IMR-90 (cell line): ENCODE measurements at regions not wholly inside any gene's neighbourhood (a gene's known extent, or its start where the extent isn't known, plus 50 kb on each side); places are given as distances from the start of the nearest gene placed in this dataset.
"Not testable (repeated sequence)": the region's sequence is repeated elsewhere in the genome, so short reads cannot be mapped to it uniquely, and the experiment has no call there.

Source experiments
- ATAC-seq: fragments of 200-7000 bp; cut with Tn5 transposase; 2 replicates; pipeline ENCODE4 v1.9.1; 2020; ENCODE audit warnings: low read depth, mild to moderate bottlenecking, moderate library complexity
- BruUV-seq: library from RNA; stranded (reverse); fragments of 400-500 nt; replicated peaks from 2 replicates; lab custom pipeline; 2021; lab: Mats Ljungman, UMichigan
- CTCF ChIA-PET: fragments of 300-600 bp; formaldehyde crosslinking; extraction: SDS; loops from one replicate; lab custom pipeline; 2021; ENCODE audit warnings: antibody characterized with exemption; lab: Yijun Ruan, JAX
- POLR2A ChIA-PET: fragments of 300-600 bp; sonication (Branson Sonifier 250); formaldehyde crosslinking; loops from one replicate; lab custom pipeline; 2022; ENCODE audit warnings: antibody characterized with exemption; ENCODE audit not compliant: unreplicated experiment; lab: Charles Lee
- DNase-seq: peaks from one replicate; pipeline ENCODE4 v3.0.0; 2013
- H2AFZ ChIP-seq: replicated peaks from 2 replicates; pipeline ENCODE3; 2013; ENCODE audit warnings: low read length, mild to moderate bottlenecking; ENCODE audit not compliant: poor library complexity
- H2AK5ac ChIP-seq: 2 replicates; pipeline ENCODE4 v1.6.1; 2013; ENCODE audit warnings: low read depth, low read length, inconsistent platforms
- H2AK9ac ChIP-seq: replicated peaks from 2 replicates; pipeline ENCODE3; 2013; ENCODE audit warnings: mild to moderate bottlenecking, low read depth, low read length, moderate library complexity; ENCODE audit not compliant: poor library complexity
- H2BK120ac ChIP-seq: 2 replicates; pipeline ENCODE4 v1.6.1; 2013; ENCODE audit warnings: low read depth, low read length, inconsistent platforms
- H2BK15ac ChIP-seq: 3 replicates; pipeline ENCODE4 v1.6.1; 2013; ENCODE audit warnings: low read depth, low read length, inconsistent platforms
- H2BK20ac ChIP-seq: 2 replicates; pipeline ENCODE4 v1.6.1; 2013; ENCODE audit warnings: low read depth, mild to moderate bottlenecking, inconsistent platforms, low read length, moderate library complexity
- H2BK5ac ChIP-seq: 2 replicates; pipeline ENCODE4 v1.6.1; 2013; ENCODE audit warnings: mild to moderate bottlenecking, low read depth, low read length, inconsistent platforms; ENCODE audit not compliant: poor library complexity, severe bottlenecking
- H3K14ac ChIP-seq: replicated peaks from 2 replicates; pipeline ENCODE4 v1.6.1; 2013; ENCODE audit warnings: low read depth, low read length, inconsistent platforms
- H3K18ac ChIP-seq: 2 replicates; pipeline ENCODE4 v1.6.1; 2013; ENCODE audit warnings: low read depth, low read length, control low read depth
- H3K23ac ChIP-seq: 2 replicates; pipeline ENCODE4 v1.6.1; 2013; ENCODE audit warnings: low read depth, low read length, inconsistent platforms
- H3K27ac ChIP-seq: 2 replicates; pipeline ENCODE4 v1.5.1; 2013; ENCODE audit warnings: mild to moderate bottlenecking, control low read depth, low read length; ENCODE audit not compliant: insufficient read depth
- H3K27me3 ChIP-seq: 2 replicates; pipeline ENCODE4 v1.6.1; 2013; ENCODE audit warnings: low read length; ENCODE audit not compliant: control insufficient read depth, insufficient read depth
- H3K36me3 ChIP-seq: 2 replicates; pipeline ENCODE4 v1.6.1; 2013; ENCODE audit warnings: low read length, mixed read lengths; ENCODE audit not compliant: control insufficient read depth, insufficient read depth
- H3K4ac ChIP-seq: 2 replicates; pipeline ENCODE4 v1.6.1; 2013; ENCODE audit warnings: low read depth, low read length, inconsistent platforms
- H3K4me1 ChIP-seq: 2 replicates; pipeline ENCODE4 v1.6.1; 2013; ENCODE audit warnings: low read length, mixed read lengths; ENCODE audit not compliant: control insufficient read depth, insufficient read depth
- H3K4me2 ChIP-seq: 2 replicates; pipeline ENCODE4 v1.6.1; 2013; ENCODE audit warnings: low read depth, mild to moderate bottlenecking, control low read depth, low read length, moderate library complexity
- H3K4me3 ChIP-seq: 2 replicates; pipeline ENCODE4 v1.5.1; 2013; ENCODE audit warnings: low read depth, mild to moderate bottlenecking, control low read depth, low read length, moderate library complexity; ENCODE audit not compliant: insufficient read depth
- H3K56ac ChIP-seq: 2 replicates; pipeline ENCODE4 v1.6.1; 2013; ENCODE audit warnings: low read length, inconsistent platforms; ENCODE audit not compliant: insufficient read depth; ENCODE audit errors: extremely low read depth
- H3K79me1 ChIP-seq, 2 experiments: 2 replicates each; pipeline ENCODE4 v1.6.1; 2013; ENCODE audit warnings: low read length in 2 of 2, inconsistent platforms in 1 of 2, low read depth in 1 of 2
- H3K9ac ChIP-seq: 2 replicates; pipeline ENCODE4 v1.6.1; 2013; ENCODE audit warnings: low read depth, low read length, control low read depth
- H3K9me1 ChIP-seq: 2 replicates; pipeline ENCODE4 v1.6.1; 2013; ENCODE audit warnings: low read length, inconsistent platforms; ENCODE audit not compliant: insufficient read depth
- H3K9me3 ChIP-seq: 2 replicates; pipeline ENCODE4 v1.6.1; 2013; ENCODE audit warnings: low read length; ENCODE audit not compliant: control insufficient read depth, insufficient read depth
- H4K20me1 ChIP-seq: 2 replicates; pipeline ENCODE4 v1.6.1; 2013; ENCODE audit warnings: low read length, inconsistent platforms; ENCODE audit not compliant: insufficient read depth
- H4K5ac ChIP-seq: 2 replicates; pipeline ENCODE4 v1.6.1; 2013; ENCODE audit warnings: mild to moderate bottlenecking, low read depth, low read length, control low read depth
- H4K8ac ChIP-seq, 2 experiments: 2 replicates each; pipeline ENCODE4 v1.6.1; 2013; ENCODE audit warnings: low read depth in 2 of 2, low read length in 2 of 2, control low read depth in 1 of 2, inconsistent platforms in 1 of 2
- H4K91ac ChIP-seq: 2 replicates; pipeline ENCODE4 v1.6.1; 2013; ENCODE audit warnings: low read depth, low read length, inconsistent platforms; ENCODE audit not compliant: insufficient read depth
- WGBS, 2 experiments: methylation state at CpG; one replicate each; pipeline versions ENCODE4 v1.1.5 to v1.1.7; 2013; ENCODE audit warnings: missing lambda C conversion rate in 2 of 2; ENCODE audit not compliant: insufficient read length in 1 of 2; ENCODE audit errors: extremely low coverage in 2 of 2; 5-methylcytosine and 5-hydroxymethylcytosine counted together
- dilution Hi-C: fragments of 300-500 bp; cut with HindIII; formaldehyde crosslinking; loops from one replicate; pipeline ENCODE4 v1.14.3; 2018; ENCODE audit warnings: low sequenced_read_pairs; ENCODE audit not compliant: unreplicated experiment
- in situ Hi-C: fragments of 300-500 bp; cut with MboI; formaldehyde crosslinking; loops from 3 replicates; pipeline ENCODE4 v1.14.3; 2019; ENCODE audit warnings: low sequenced_read_pairs, inconsistent platforms, mixed read lengths
- intact Hi-C: fragments of 100-400 bp; cut with micrococcal nuclease; formaldehyde crosslinking; loops from 2 replicates; pipeline ENCODE4 v1.10.0; 2022

DNA sequence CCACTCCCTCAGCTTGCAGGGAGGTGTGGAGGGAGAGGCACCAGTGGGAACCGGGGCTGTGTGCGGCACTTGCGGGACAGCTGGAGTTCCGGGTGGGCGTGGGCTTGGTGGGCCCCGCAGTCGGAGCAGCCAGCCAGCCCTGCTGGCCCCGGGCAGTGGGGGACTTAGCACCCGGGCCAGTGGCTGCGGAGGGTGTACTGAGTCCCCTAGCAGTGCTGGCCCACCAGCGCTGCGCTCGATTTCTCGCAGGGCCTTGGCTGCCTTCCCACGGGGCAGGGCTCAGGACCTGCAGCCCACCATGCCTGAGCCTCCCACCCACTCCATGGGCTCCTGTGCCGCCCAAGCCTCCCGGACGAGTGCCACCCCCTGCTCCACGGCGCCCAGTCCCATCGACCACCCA is 1319.1 kb downstream of the DSC3 start:
- H4K8ac ChIP-seq, H3K79me1 ChIP-seq, DNase-seq, H3K4ac ChIP-seq, H3K4me1 ChIP-seq, H3K18ac ChIP-seq, H4K91ac ChIP-seq, H2AK5ac ChIP-seq, dilution Hi-C loops, H3K14ac ChIP-seq, CTCF ChIA-PET, H3K4me2 ChIP-seq, H2BK5ac ChIP-seq, H3K56ac ChIP-seq, H4K20me1 ChIP-seq, H3K23ac ChIP-seq, POLR2A ChIA-PET, H2BK120ac ChIP-seq, in situ Hi-C loops, H3K9me3 ChIP-seq, H3K9me1 ChIP-seq, H3K27ac ChIP-seq, H2AFZ ChIP-seq, H3K9ac ChIP-seq, H2BK20ac ChIP-seq, H4K5ac ChIP-seq, BruUV-seq, H2AK9ac ChIP-seq, H2BK15ac ChIP-seq, H3K4me3 ChIP-seq, H3K36me3 ChIP-seq, ATAC-seq, intact Hi-C loops, H3K27me3 ChIP-seq: not testable (repeated sequence)
- no CpG with 5 or more reads among the region's 21 CpGs for WGBS, 2 experiments

DNA sequence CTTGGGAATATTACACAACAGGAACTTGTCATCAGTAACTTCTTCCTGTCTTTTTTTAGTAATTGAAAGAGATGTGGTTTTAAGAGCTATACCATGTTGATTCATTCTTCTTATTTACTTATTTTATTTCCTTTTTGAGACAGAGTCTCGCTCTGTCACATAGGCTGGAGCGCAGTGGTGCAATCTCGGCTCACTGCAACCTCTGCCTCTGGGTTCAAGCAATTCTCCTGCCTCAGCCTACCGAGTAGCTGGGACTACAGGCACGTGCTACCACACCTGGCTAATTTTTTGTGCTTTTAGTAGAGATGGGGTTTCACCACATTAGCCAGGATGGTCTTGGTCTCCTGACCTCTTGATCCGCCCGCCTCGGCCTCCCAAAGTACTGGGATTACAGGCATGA is 1326.6 kb downstream of the DSC3 start:
- CTCF ChIA-PET, H2BK15ac ChIP-seq, in situ Hi-C loops, DNase-seq, H3K9me1 ChIP-seq, H4K91ac ChIP-seq, H3K27me3 ChIP-seq, H3K4me2 ChIP-seq, H3K23ac ChIP-seq, H2BK5ac ChIP-seq, H2BK20ac ChIP-seq, H2AFZ ChIP-seq, H3K56ac ChIP-seq, H3K36me3 ChIP-seq, BruUV-seq, H3K18ac ChIP-seq, H3K14ac ChIP-seq, H2AK9ac ChIP-seq, ATAC-seq, POLR2A ChIA-PET, H3K4me1 ChIP-seq, H3K4ac ChIP-seq, H2BK120ac ChIP-seq, H3K4me3 ChIP-seq, H4K8ac ChIP-seq, H4K5ac ChIP-seq, dilution Hi-C loops, H3K79me1 ChIP-seq, H2AK5ac ChIP-seq, H3K9ac ChIP-seq, H3K9me3 ChIP-seq, H4K20me1 ChIP-seq, H3K27ac ChIP-seq, intact Hi-C loops: not testable (repeated sequence)
- no CpG with 5 or more reads among the region's 8 CpGs for WGBS, 2 experiments
